ENCODE measurements at regions not wholly inside any gene's neighbourhood (a gene's known extent, or its start where the extent isn't known, plus 50 kb on each side); places are given as distances from the start of the nearest gene placed in this dataset.

DNA sequence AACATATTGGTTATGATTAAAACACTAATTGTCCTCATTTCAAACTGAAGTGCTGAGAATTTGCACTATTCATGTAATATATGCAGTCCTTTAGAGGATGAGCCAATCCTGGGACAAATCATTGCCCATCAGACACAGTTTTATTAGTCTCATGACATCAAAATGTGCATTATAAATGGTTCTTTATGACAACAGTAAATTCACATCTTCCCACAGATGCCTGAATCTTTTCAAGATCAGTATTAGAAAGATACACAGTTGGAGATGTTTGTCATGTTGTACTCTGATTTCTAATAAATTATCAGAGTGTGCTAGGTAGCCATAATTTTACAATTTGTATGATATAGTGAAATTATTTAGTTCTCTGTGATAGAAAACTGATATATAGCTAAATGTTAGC lies 813.5 kb downstream of the FAM181B start:
- ChIA-PET POLR2A (no interaction called here), CTCF (no interaction called here)
- H3K4me3 Mint-ChIP-seq (ENCODE audit: unreplicated experiment): no peak overlapping the region
- intact Hi-C loops (cut with micrococcal nuclease): no loop called here
- no peaks in the 10 kb centered on the region for H3K4me1 Mint-ChIP-seq (ENCODE audit: insufficient read depth, unreplicated experiment)
- TF ChIP-seq, protein P1, sequence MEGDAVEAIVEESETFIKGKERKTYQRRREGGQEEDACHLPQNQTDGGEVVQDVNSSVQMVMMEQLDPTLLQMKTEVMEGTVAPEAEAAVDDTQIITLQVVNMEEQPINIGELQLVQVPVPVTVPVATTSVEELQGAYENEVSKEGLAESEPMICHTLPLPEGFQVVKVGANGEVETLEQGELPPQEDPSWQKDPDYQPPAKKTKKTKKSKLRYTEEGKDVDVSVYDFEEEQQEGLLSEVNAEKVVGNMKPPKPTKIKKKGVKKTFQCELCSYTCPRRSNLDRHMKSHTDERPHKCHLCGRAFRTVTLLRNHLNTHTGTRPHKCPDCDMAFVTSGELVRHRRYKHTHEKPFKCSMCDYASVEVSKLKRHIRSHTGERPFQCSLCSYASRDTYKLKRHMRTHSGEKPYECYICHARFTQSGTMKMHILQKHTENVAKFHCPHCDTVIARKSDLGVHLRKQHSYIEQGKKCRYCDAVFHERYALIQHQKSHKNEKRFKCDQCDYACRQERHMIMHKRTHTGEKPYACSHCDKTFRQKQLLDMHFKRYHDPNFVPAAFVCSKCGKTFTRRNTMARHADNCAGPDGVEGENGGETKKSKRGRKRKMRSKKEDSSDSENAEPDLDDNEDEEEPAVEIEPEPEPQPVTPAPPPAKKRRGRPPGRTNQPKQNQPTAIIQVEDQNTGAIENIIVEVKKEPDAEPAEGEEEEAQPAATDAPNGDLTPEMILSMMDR (IDR thresholded peaks at IDR 0.05; ENCODE audit: unreplicated experiment): no peak
- no peak overlapping the region for H3K27ac Mint-ChIP-seq (ENCODE audit: low read depth, unreplicated experiment)
- H3K9me3 Mint-ChIP-seq (ENCODE audit: unreplicated experiment): no peaks in the 10 kb centered on the region
- H3K36me3 Mint-ChIP-seq (ENCODE audit: insufficient read depth, unreplicated experiment): no peaks in the 10 kb centered on the region
- no TSS peak for BruUV-seq (replicated peaks)
- peaks cover 59% of the 10 kb centered on the region for H3K27me3 Mint-ChIP-seq (ENCODE audit: insufficient read depth, unreplicated experiment)
- no peak for DNase-seq (ENCODE audit: unreplicated experiment)

- Mint-ChIP-seq H3K4me1 (ENCODE audit: insufficient read depth, unreplicated experiment) (no peaks in the 10 kb centered on the region), H3K9me3 (ENCODE audit: unreplicated experiment) (no peaks in the 10 kb centered on the region), H3K4me3 (ENCODE audit: unreplicated experiment) (no peak overlapping the region), H3K27me3 (ENCODE audit: insufficient read depth, unreplicated experiment) (peaks cover 65% of the 10 kb centered on the region), H3K36me3 (ENCODE audit: insufficient read depth, unreplicated experiment) (no peaks in the 10 kb centered on the region), H3K27ac (ENCODE audit: low read depth, unreplicated experiment) (no peak overlapping the region)
- ChIA-PET CTCF (no interaction called here), POLR2A (no interaction called here)
- no peak for DNase-seq (ENCODE audit: unreplicated experiment)
- TF ChIP-seq, protein P1 (IDR thresholded peaks at IDR 0.05; ENCODE audit: unreplicated experiment): no peak
- intact Hi-C loops (cut with micrococcal nuclease): no loop called here
- BruUV-seq (replicated peaks): no TSS peak
These were observed 817.2 kb downstream of the FAM181B start for GRCh38 chr11:81916451-81916850.

DNA sequence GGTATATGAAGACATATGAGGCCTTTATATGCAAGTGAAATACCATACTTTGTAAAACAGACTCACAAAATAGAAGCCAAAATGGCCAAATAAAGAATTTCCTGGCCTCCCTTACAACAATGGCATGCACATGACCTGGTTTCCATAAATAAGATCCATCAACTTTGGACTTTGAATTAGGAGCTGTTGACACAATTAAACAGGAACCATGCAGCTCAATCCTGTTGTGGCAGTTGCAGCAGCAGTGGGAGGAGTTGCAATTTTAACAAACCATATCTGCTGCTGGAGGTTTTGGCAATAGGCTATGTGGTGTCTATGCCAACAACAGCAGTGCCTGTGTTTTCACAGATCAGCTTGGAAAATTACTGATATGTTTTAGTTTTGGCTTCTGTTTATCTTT lies 818.6 kb downstream of the FAM181B start:
- no TSS peak for BruUV-seq (replicated peaks)
- Mint-ChIP-seq H3K4me3 (ENCODE audit: unreplicated experiment) (no peak overlapping the region), H3K36me3 (ENCODE audit: insufficient read depth, unreplicated experiment) (no peaks in the 10 kb centered on the region), H3K4me1 (ENCODE audit: insufficient read depth, unreplicated experiment) (no peaks in the 10 kb centered on the region), H3K9me3 (ENCODE audit: unreplicated experiment) (no peaks in the 10 kb centered on the region), H3K27me3 (ENCODE audit: insufficient read depth, unreplicated experiment) (peaks cover 65% of the 10 kb centered on the region), H3K27ac (ENCODE audit: low read depth, unreplicated experiment) (no peak overlapping the region)
- DNase-seq (ENCODE audit: unreplicated experiment): no peak
- CTCF ChIA-PET: interaction anchor here (0.6 kb wide), 1 partner anchor 309 kb away, joined by 3 read pairs; no protein-coding TSS in a partner anchor
- intact Hi-C loops (cut with micrococcal nuclease): no loop called here
- TF ChIP-seq, protein P1 (IDR thresholded peaks at IDR 0.05; ENCODE audit: unreplicated experiment): no peak
- POLR2A ChIA-PET: no interaction called here

DNA sequence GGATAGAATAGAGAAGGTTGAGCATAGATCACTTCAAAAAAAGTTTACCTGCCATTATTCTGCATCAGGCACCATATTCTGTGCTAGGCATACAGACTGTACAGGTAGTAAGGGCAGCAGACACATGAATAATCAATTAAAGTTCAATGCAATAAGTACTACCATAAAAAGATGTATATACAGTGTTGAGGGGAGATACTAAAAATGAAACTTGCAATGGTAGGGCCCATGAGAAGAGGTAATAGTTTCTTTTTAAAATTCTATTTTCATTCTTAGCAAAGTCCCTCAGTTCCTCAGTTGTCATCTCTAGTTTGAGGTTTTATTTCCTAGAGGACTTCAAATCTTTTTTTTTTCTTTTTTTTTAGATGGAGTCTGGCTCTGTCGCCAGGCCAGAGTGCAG lies 819.9 kb downstream of the FAM181B start:
- H3K27me3 Mint-ChIP-seq (ENCODE audit: insufficient read depth, unreplicated experiment): peaks cover 59% of the 10 kb centered on the region
- POLR2A ChIA-PET: no interaction called here
- H3K27ac Mint-ChIP-seq (ENCODE audit: low read depth, unreplicated experiment): no peak overlapping the region
- no peaks in the 10 kb centered on the region for H3K4me1 Mint-ChIP-seq (ENCODE audit: insufficient read depth, unreplicated experiment)
- TF ChIP-seq, protein P1 (IDR thresholded peaks at IDR 0.05; ENCODE audit: unreplicated experiment): no peak
- no TSS peak for BruUV-seq (replicated peaks)
- H3K9me3 Mint-ChIP-seq (ENCODE audit: unreplicated experiment): no peaks in the 10 kb centered on the region
- CTCF ChIA-PET: interaction anchor here (0.7 kb wide), 1 partner anchor 167 kb away, joined by 3 read pairs; no protein-coding TSS in a partner anchor
- intact Hi-C loops (cut with micrococcal nuclease): no loop called here
- DNase-seq (ENCODE audit: unreplicated experiment): no peak
- no peak overlapping the region for H3K4me3 Mint-ChIP-seq (ENCODE audit: unreplicated experiment)
- no peaks in the 10 kb centered on the region for H3K36me3 Mint-ChIP-seq (ENCODE audit: insufficient read depth, unreplicated experiment)

All from MCF 10A (cell line).